Keratinocyte (primary cell): ENCODE measurements at regions not wholly inside any gene's neighbourhood (a gene's known extent, or its start where the extent isn't known, plus 50 kb on each side); places are given as distances from the start of the nearest gene placed in this dataset.

Experiments
- DNase-seq: peaks from one replicate; pipeline ENCODE4 v3.0.0-alpha.2; 2011; ENCODE audit warnings: low read depth, missing footprints, low spot score
- FAIRE-seq: peaks from 2 replicates; lab custom pipeline; 2011; peaks lifted over from hg19 to GRCh38; lab: Jason Lieb, UNC
- H2AFZ ChIP-seq: 2 replicates; pipeline ENCODE4 v1.6.0; 2012; ENCODE audit warnings: low read length, control low read depth, inconsistent platforms; ENCODE audit not compliant: control insufficient read depth
- H3K27ac ChIP-seq: 2 replicates; pipeline ENCODE4 v1.5.1; 2011; ENCODE audit warnings: low read length; ENCODE audit not compliant: control insufficient read depth, insufficient read depth
- H3K27me3 ChIP-seq: 3 replicates; pipeline ENCODE4 v1.6.0; 2011; ENCODE audit warnings: low read length; ENCODE audit not compliant: control insufficient read depth, insufficient read depth; ENCODE audit errors: extremely low read depth
- H3K36me3 ChIP-seq, 2 experiments: 2 replicates in 1 of 2; 3 replicates in 1 of 2; pipeline ENCODE4 v1.5.1; 2011; ENCODE audit warnings: low read length in 2 of 2, mild to moderate bottlenecking in 1 of 2; ENCODE audit not compliant: control insufficient read depth in 2 of 2, insufficient read depth in 2 of 2; ENCODE audit errors: extremely low read depth in 1 of 2
- H3K4me1 ChIP-seq: 3 replicates; pipeline ENCODE4 v1.5.1; 2011; ENCODE audit warnings: low read length; ENCODE audit not compliant: control insufficient read depth, insufficient read depth; ENCODE audit errors: extremely low read depth
- H3K4me2 ChIP-seq: 3 replicates; pipeline ENCODE4 v1.6.0; 2011; ENCODE audit warnings: low read depth, low read length; ENCODE audit not compliant: control insufficient read depth, insufficient read depth; ENCODE audit errors: extremely low read depth
- H3K4me3 ChIP-seq, 3 experiments: fragments of 200-600 bp in 1 of 3; sonication (generic) in 1 of 3; 2 replicates in 2 of 3; 3 replicates in 1 of 3; pipeline ENCODE4 v1.5.1; 2011 to 2016; ENCODE audit warnings: low read length in 3 of 3, mild to moderate bottlenecking in 3 of 3, control low read depth in 2 of 3, inconsistent platforms in 1 of 3, low read depth in 1 of 3, mixed read lengths in 1 of 3, mixed run types in 1 of 3, moderate library complexity in 1 of 3; ENCODE audit not compliant: control insufficient read depth in 2 of 3, insufficient read depth in 2 of 3; ENCODE audit errors: extremely low read depth in 1 of 3
- H3K79me2 ChIP-seq: 2 replicates; pipeline ENCODE4 v1.6.0; 2012; ENCODE audit warnings: low read length; ENCODE audit not compliant: control insufficient read depth, insufficient read depth
- H3K9ac ChIP-seq: 3 replicates; pipeline ENCODE4 v1.6.0; 2011; ENCODE audit warnings: low read length; ENCODE audit not compliant: control insufficient read depth, insufficient read depth; ENCODE audit errors: extremely low read depth
- H3K9me1 ChIP-seq: 3 replicates; pipeline ENCODE4 v1.6.0; 2011; ENCODE audit warnings: low read length; ENCODE audit not compliant: control insufficient read depth, insufficient read depth; ENCODE audit errors: extremely low read depth
- H3K9me3 ChIP-seq: 2 replicates; pipeline ENCODE4 v1.5.1; 2012; ENCODE audit warnings: low read depth, low read length; ENCODE audit not compliant: control insufficient read depth
- H4K20me1 ChIP-seq: 3 replicates; pipeline ENCODE4 v1.6.0; 2011; ENCODE audit warnings: low read length; ENCODE audit not compliant: control insufficient read depth, insufficient read depth; ENCODE audit errors: extremely low read depth
- EZH2 ChIP-seq: IDR thresholded peaks from one replicate; pipeline ENCODE4 v1.6.1; 2012; ENCODE audit warnings: inconsistent platforms, mild to moderate bottlenecking, low read length, moderate library complexity
- dilution Hi-C: fragments of 300-500 bp; cut with MboI; formaldehyde crosslinking; loops from one replicate; pipeline ENCODE4 v1.7.0; 2020; ENCODE audit warnings: low sequenced_read_pairs; ENCODE audit not compliant: extremely low pct_ligation_motif_present
- TF ChIP-seq, protein P1 (sequence below), 3 experiments: IDR thresholded peaks in 1 of 3; conservative IDR thresholded peaks in 1 of 3; optimal IDR thresholded peaks in 1 of 3; 2 replicates in 2 of 3; 3 replicates in 1 of 3; pipeline versions ENCODE3 to v1.5.1; 2011; ENCODE audit warnings: low read length in 3 of 3, mild to moderate bottlenecking in 3 of 3, moderate library complexity in 2 of 3, control low read depth in 1 of 3, inconsistent platforms in 1 of 3; ENCODE audit not compliant: insufficient read depth in 2 of 3; ENCODE audit errors: extremely low read depth in 1 of 3

DNA sequence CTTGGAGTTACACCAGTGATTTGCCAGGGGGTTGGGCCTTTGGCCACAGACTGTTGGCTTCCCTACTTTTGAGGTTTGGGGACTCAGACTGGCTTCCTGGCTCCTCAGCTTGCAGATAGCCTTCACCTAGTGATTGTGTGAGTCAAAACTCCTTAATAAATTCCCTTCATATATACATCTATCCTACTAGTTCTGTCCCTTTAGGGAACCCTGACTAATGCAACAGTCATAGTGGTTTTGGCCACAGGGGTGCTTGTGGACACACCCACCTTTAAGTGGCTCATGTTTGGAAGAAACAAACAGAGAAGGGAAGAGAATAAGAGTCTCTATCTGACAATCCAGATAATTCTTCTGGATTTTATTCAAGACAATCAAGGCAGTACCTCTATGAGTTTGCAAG lies 457.7 kb downstream of the EPHA3 start:
- Histone ChIP-seq H3K9ac (no peak overlapping the region), H2AFZ (no peak overlapping the region), H3K36me3 (no peaks in the 10 kb centered on the region), H3K4me2 (no peak overlapping the region), H3K4me3 (no peak overlapping the region), H3K27ac (no peak overlapping the region), H3K79me2 (no peaks in the 10 kb centered on the region), H3K27me3 (no peaks in the 10 kb centered on the region), H3K9me1 (no peaks in the 10 kb centered on the region), H3K4me1 (no peaks in the 10 kb centered on the region), H3K9me3 (no peaks in the 10 kb centered on the region), H4K20me1 (no peaks in the 10 kb centered on the region)
- no peak for TF ChIP-seq EZH2
- TF ChIP-seq, protein P1, sequence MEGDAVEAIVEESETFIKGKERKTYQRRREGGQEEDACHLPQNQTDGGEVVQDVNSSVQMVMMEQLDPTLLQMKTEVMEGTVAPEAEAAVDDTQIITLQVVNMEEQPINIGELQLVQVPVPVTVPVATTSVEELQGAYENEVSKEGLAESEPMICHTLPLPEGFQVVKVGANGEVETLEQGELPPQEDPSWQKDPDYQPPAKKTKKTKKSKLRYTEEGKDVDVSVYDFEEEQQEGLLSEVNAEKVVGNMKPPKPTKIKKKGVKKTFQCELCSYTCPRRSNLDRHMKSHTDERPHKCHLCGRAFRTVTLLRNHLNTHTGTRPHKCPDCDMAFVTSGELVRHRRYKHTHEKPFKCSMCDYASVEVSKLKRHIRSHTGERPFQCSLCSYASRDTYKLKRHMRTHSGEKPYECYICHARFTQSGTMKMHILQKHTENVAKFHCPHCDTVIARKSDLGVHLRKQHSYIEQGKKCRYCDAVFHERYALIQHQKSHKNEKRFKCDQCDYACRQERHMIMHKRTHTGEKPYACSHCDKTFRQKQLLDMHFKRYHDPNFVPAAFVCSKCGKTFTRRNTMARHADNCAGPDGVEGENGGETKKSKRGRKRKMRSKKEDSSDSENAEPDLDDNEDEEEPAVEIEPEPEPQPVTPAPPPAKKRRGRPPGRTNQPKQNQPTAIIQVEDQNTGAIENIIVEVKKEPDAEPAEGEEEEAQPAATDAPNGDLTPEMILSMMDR (optimal IDR thresholded peaks at IDR 0.05 in 1 of 3, IDR thresholded peaks at IDR 0.05 in 1 of 3, conservative IDR thresholded peaks at IDR 0.05 in 1 of 3; ENCODE audit: extremely low read depth in 1 of 3, insufficient read depth in 2 of 3, low read length in 3 of 3) = no peak
- DNase-seq (no peak), FAIRE-seq (no peak)
- dilution Hi-C loops = no loop called here

DNA sequence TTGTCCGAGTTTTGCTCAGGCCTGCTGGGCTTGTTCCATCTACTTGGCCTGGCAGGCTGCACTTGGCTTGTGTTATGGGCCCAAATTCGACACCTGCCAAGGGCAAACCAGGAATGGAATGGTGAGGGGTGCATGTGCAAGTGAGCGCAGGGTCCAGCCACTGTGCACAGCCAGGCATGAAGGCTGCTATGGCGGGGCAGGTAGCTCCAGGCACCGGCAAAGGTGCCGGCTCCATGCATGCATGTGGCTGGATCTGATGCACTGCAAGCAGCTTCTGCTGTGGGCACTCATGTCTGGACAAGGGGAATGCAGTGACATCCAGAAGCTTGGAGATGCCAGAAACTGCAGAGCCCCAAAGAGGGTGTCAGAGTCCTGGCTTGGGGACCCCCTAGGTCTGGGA lies 463.0 kb downstream of the EPHA3 start:
- dilution Hi-C loops = no loop called here
- no peak for FAIRE-seq

More for the DNA sequence above, 463.0 kb downstream of the EPHA3 start:
- TF ChIP-seq, protein P1 (optimal IDR thresholded peaks at IDR 0.05 in 1 of 3, IDR thresholded peaks at IDR 0.05 in 1 of 3, conservative IDR thresholded peaks at IDR 0.05 in 1 of 3; ENCODE audit: extremely low read depth in 1 of 3, insufficient read depth in 2 of 3, low read length in 3 of 3) = no peak
- no peak for TF ChIP-seq EZH2
- Histone ChIP-seq H3K27ac (no peak overlapping the region), H3K4me3 (no peak overlapping the region), H3K27me3 (no peaks in the 10 kb centered on the region), H2AFZ (no peak overlapping the region), H3K9me1 (no peaks in the 10 kb centered on the region), H4K20me1 (no peaks in the 10 kb centered on the region), H3K4me2 (no peak overlapping the region), H3K36me3 (no peaks in the 10 kb centered on the region), H3K9me3 (no peaks in the 10 kb centered on the region), H3K79me2 (no peaks in the 10 kb centered on the region), H3K4me1 (no peaks in the 10 kb centered on the region), H3K9ac (no peak overlapping the region)
- DNase-seq = no peak
